Calu3 (cell line): ENCODE measurements at regions not wholly inside any gene's neighbourhood (a gene's known extent, or its start where the extent isn't known, plus 50 kb on each side); places are given as distances from the start of the nearest gene placed in this dataset.

Experiments
- BruUV-seq: library from RNA; stranded (reverse); fragments of 400-500 nt; replicated peaks from 2 replicates; lab custom pipeline; 2021; lab: Mats Ljungman, UMichigan
- CTCF ChIA-PET: fragments of 300-600 bp; sonication (Branson Sonifier 250); formaldehyde crosslinking; loops from one replicate; lab custom pipeline; 2022; ENCODE audit warnings: antibody characterized with exemption; lab: Charles Lee
- DNase-seq: peaks from one replicate; pipeline ENCODE4 v3.0.0; 2022
- H3K27ac Mint-ChIP-seq: one replicate; pipeline ENCODE4 v1.8.0; 2022; ENCODE audit warnings: mixed read lengths; ENCODE audit not compliant: unreplicated experiment
- H3K27me3 Mint-ChIP-seq: one replicate; pipeline ENCODE4 v1.8.0; 2022; ENCODE audit warnings: mixed read lengths; ENCODE audit not compliant: unreplicated experiment
- H3K36me3 Mint-ChIP-seq: one replicate; pipeline ENCODE4 v1.8.0; 2022; ENCODE audit warnings: mild to moderate bottlenecking, moderate library complexity, mixed read lengths; ENCODE audit not compliant: insufficient read depth, unreplicated experiment
- H3K4me1 Mint-ChIP-seq: one replicate; pipeline ENCODE4 v1.8.0; 2022; ENCODE audit warnings: mild to moderate bottlenecking, low read depth, mixed read lengths; ENCODE audit not compliant: unreplicated experiment
- H3K4me3 Mint-ChIP-seq: one replicate; pipeline ENCODE4 v1.8.0; 2022; ENCODE audit warnings: mild to moderate bottlenecking, low read depth, moderate library complexity, mixed read lengths; ENCODE audit not compliant: unreplicated experiment
- H3K9me3 Mint-ChIP-seq: one replicate; pipeline ENCODE4 v1.8.0; 2022; ENCODE audit warnings: low read depth, mixed read lengths; ENCODE audit not compliant: unreplicated experiment
- CTCF ChIP-seq: fragments of 200-600 bp; IDR thresholded peaks from one replicate; pipeline ENCODE4 v1.8.0; 2022; ENCODE audit warnings: antibody characterized with exemption; ENCODE audit not compliant: unreplicated experiment
- intact Hi-C: fragments of 100-400 bp; cut with micrococcal nuclease; formaldehyde crosslinking; loops from one replicate; pipeline ENCODE4 v1.10.0; 2022; ENCODE audit not compliant: unreplicated experiment

GRCh38 chr4:111449657-111450056 lies 695.6 kb upstream of the FAM241A start:
- CTCF ChIA-PET = no interaction called here
- Mint-ChIP-seq H3K4me3 (no peak overlapping the region), H3K27me3 (no peaks in the 10 kb centered on the region), H3K9me3 (no peaks in the 10 kb centered on the region), H3K4me1 (no peaks in the 10 kb centered on the region), H3K27ac (no peak overlapping the region), H3K36me3 (no peaks in the 10 kb centered on the region)
- intact Hi-C loops = no loop called here
- no TSS peak for BruUV-seq
- DNase-seq = no peak
- no peak for TF ChIP-seq CTCF

DNA sequence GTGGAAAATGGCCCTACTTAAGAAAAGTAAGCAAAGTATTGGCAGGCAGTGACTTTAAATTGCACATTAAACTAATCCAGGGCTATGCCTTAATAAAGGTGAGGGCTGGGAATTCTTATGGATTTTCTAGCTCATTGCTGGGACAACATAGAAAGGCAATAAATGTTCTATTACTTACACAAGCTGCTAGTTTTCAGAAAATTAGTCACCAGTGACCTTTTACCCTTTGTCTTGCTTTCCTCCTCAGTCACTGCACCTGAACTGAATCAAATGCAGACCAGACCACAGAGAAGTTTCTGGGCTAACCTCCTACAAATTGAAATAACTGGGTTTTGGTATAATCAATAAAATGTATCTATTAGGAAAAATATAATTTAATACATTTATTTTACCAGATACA lies 694.4 kb upstream of the FAM241A start:
- H3K9me3 Mint-ChIP-seq = no peaks in the 10 kb centered on the region
- no peak for DNase-seq
- CTCF ChIA-PET = interaction anchor here (0.5 kb wide), 1 partner anchor 551 kb away, joined by 5 read pairs; no protein-coding TSS in a partner anchor
- no peaks in the 10 kb centered on the region for H3K27me3 Mint-ChIP-seq
- TF ChIP-seq CTCF = no peak
- H3K36me3 Mint-ChIP-seq = no peaks in the 10 kb centered on the region
- no peak overlapping the region for H3K27ac Mint-ChIP-seq
- no peaks in the 10 kb centered on the region for H3K4me1 Mint-ChIP-seq
- intact Hi-C loops = no loop called here
- H3K4me3 Mint-ChIP-seq = no peak overlapping the region
- BruUV-seq = no TSS peak

DNA sequence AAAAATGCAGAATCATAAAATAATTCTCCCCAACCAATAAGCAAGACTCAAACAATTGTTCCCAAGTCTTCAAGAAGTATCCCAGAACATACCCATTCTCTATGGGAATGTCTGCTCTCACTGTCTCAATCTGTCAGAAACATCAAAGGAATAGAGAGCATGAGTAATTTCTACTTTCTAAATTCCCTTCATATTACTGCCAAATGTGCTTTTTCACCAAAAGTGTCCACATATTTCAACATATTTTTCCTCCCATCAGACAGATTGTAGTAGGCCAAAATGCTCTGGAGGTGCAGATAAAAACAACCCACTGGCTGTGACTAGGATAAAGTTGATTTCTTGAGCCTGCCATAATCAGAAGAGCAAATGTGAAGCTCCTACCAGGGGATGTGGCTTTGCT lies 692.0 kb upstream of the FAM241A start:
- H3K36me3 Mint-ChIP-seq = no peaks in the 10 kb centered on the region
- intact Hi-C loops = no loop called here
- no peaks in the 10 kb centered on the region for H3K9me3 Mint-ChIP-seq
- BruUV-seq = no TSS peak
- CTCF ChIA-PET = no interaction called here
- no peak overlapping the region for H3K27ac Mint-ChIP-seq
- no peak for DNase-seq
- H3K4me1 Mint-ChIP-seq = no peaks in the 10 kb centered on the region
- H3K27me3 Mint-ChIP-seq = no peaks in the 10 kb centered on the region
- no peak overlapping the region for H3K4me3 Mint-ChIP-seq
- no peak for TF ChIP-seq CTCF

- no peak for TF ChIP-seq CTCF
- H3K27me3 Mint-ChIP-seq = no peaks in the 10 kb centered on the region
- intact Hi-C loops = no loop called here
- H3K27ac Mint-ChIP-seq = no peak overlapping the region
- no peak for DNase-seq
- CTCF ChIA-PET = no interaction called here
- H3K36me3 Mint-ChIP-seq = no peaks in the 10 kb centered on the region
- H3K4me3 Mint-ChIP-seq = no peak overlapping the region
- no peaks in the 10 kb centered on the region for H3K9me3 Mint-ChIP-seq
- no peaks in the 10 kb centered on the region for H3K4me1 Mint-ChIP-seq
- BruUV-seq = no TSS peak
These were observed 690.3 kb upstream of the FAM241A start for GRCh38 chr4:111454961-111455360.
